AG04449 (cell line): ENCODE measurements at regions not wholly inside any gene's neighbourhood (a gene's known extent, or its start where the extent isn't known, plus 50 kb on each side); places are given as distances from the start of the nearest gene placed in this dataset.
"Not testable (repeated sequence)": the region's sequence is repeated elsewhere in the genome, so short reads cannot be mapped to it uniquely, and the experiment has no call there.

Experiments used
- CTCF ChIA-PET: fragments of 350-600 bp; formaldehyde crosslinking; extraction: SDS; loops from one replicate; lab custom pipeline; 2021; ENCODE audit warnings: antibody characterized with exemption; lab: Yijun Ruan, JAX
- POLR2A ChIA-PET: fragments of 400-600, 350-600 bp; formaldehyde crosslinking; extraction: SDS; loops from one replicate; lab custom pipeline; 2020; ENCODE audit warnings: antibody characterized with exemption, inconsistent platforms; lab: Yijun Ruan, JAX
- DNase-seq: peaks from one replicate; pipeline ENCODE4 v3.0.0-alpha.2; 2010; ENCODE audit warnings: low read depth, low spot score
- H3K4me3 ChIP-seq: 2 replicates; pipeline ENCODE4 v1.5.1; 2011; ENCODE audit warnings: low read depth, mild to moderate bottlenecking, control low read depth, low read length
- CTCF ChIP-seq: IDR thresholded peaks from one replicate; pipeline ENCODE4 v1.5.1; 2011; ENCODE audit warnings: mild to moderate bottlenecking, moderate library complexity, low read length, control low read depth, inconsistent platforms; ENCODE audit not compliant: insufficient read depth; ENCODE audit errors: missing control alignments

DNA sequence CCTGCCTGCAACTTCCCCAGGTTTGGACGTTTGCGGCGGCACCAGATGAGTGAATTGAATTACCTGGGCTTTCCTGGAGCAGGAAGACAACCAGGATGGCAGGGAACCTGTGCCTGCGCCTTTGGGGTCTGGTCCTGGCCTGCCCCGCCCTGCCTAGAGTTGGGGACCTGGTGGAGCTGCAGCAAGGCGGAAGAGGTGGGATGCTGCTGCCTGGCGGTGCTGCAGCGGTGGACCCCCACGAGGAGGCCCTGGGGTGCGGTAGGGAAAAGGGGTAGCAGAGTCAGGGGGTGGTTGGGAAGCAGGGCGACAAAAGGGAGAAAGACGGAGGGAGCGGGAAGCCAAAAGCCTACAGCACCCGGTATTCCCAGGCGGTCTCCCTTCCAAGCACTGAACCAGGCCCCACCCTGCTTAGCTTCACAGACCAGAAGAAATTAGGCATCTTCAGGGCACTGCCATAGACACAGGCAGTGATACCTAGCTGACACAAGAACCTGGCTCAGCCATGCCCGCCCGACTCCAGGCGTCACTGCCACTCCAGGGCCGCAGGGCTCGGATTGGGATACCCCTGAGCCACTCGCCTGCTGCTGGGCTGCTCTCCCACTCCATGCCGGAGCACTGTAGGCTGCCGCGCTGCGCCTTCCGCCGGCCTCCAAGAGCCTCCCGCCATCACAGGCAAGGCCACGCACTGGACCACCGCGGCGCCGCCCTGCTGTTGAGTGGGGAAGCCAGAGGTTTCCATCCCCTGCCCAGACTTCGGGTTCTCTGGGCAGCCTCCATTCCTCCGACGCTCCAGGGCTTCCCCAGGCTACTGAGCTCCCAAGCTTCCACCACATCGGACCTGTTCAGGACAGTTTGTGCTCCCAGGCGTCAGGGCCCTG lies 155.2 kb upstream of the ALG10B start:
- CTCF ChIA-PET, result no interaction called here
- H3K4me3 ChIP-seq, result no peak overlapping the region
- no peak for DNase-seq
- POLR2A ChIA-PET, result no interaction called here
- no peak for TF ChIP-seq CTCF

GRCh38 chr12:38162013-38162412 lies 154.6 kb upstream of the ALG10B start:
- DNase-seq, result no peak
- ChIA-PET POLR2A (no interaction called here), CTCF (no interaction called here)
- H3K4me3 ChIP-seq, result no peak overlapping the region
- TF ChIP-seq CTCF, result no peak

GRCh38 chr12:38162708-38163441 lies 153.7 kb upstream of the ALG10B start:
- no peak for TF ChIP-seq CTCF
- POLR2A ChIA-PET, result no interaction called here
- no peak for DNase-seq
- CTCF ChIA-PET, result no interaction called here
- no peak overlapping the region for H3K4me3 ChIP-seq

GRCh38 chr12:38163442-38163801 lies 153.2 kb upstream of the ALG10B start:
- no peak for TF ChIP-seq CTCF
- DNase-seq, result no peak
- no peak overlapping the region for H3K4me3 ChIP-seq
- CTCF ChIA-PET, result no interaction called here
- POLR2A ChIA-PET, result no interaction called here

- ChIA-PET POLR2A (no interaction called here), CTCF (no interaction called here)
- no peak for TF ChIP-seq CTCF
- no peak for DNase-seq
- H3K4me3 ChIP-seq, result no peak overlapping the region
Measured at GRCh38 chr12:38166225-38166624, 150.3 kb upstream of the ALG10B start.

- no peak for TF ChIP-seq CTCF
- no peak for DNase-seq
- no peak overlapping the region for H3K4me3 ChIP-seq
- ChIA-PET CTCF (no interaction called here), POLR2A (no interaction called here)
Measured at GRCh38 chr12:38175538-38175937, 141.0 kb upstream of the ALG10B start.

GRCh38 chr12:38183617-38184016 lies 133.0 kb upstream of the ALG10B start:
- POLR2A ChIA-PET, DNase-seq, H3K4me3 ChIP-seq, CTCF ChIA-PET: not testable (repeated sequence)

- H3K4me3 ChIP-seq, CTCF ChIA-PET, DNase-seq, POLR2A ChIA-PET: not testable (repeated sequence)
Measured at GRCh38 chr12:38197286-38197685, 119.3 kb upstream of the ALG10B start.
